ENCODE measurements at regions not wholly inside any gene's neighbourhood (a gene's known extent, or its start where the extent isn't known, plus 50 kb on each side); places are given as distances from the start of the nearest gene placed in this dataset.

DNA sequence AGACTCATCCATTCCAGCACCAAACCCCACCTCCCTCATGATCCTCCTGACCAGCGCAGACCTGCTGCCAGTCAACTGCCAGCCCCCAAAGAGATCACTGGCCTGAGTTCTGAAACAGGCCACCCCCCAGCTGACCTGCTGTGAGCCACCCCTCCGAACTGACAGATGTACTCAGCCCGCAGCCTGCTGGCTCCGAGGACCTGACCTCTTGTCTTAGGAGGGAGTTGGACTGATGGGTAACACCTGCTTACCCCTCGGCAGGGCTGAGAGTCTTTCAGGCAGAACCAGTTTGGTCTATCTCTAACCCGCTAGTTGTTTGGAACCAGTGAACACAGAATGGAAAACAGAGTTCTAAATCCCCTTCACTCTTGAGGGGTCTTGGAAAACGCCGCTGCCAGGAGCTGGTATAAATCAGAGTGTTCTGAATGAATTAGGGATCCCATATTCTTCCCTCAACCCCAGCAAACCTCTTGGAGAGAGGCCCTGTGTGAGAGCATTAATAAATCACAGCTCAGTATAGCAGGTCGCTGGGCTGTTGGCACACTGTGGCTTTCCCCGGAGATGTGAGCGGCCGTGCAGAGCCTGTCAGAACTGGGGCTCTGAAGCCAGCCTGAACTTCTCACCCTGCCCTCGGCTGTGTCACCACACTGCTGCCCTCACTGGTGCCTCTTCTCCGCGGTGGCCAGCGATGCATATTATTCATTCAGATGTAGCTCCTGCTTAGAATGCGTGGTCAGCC, 165.1 kb upstream of the NCAM1 start:
- Mint-ChIP-seq H3K4me1 (ENCODE audit: low read depth) (peaks cover 2% of the 10 kb centered on the region), H3K9me3 (no peaks in the 10 kb centered on the region), H3K27me3 (ENCODE audit: low read depth) (no peaks in the 10 kb centered on the region), H3K36me3 (ENCODE audit: low read depth) (no peaks in the 10 kb centered on the region), H3K27ac (no peak overlapping the region), H3K4me3 (no peak overlapping the region)
- no peak for DNase-seq (ENCODE audit: low spot score)

DNA sequence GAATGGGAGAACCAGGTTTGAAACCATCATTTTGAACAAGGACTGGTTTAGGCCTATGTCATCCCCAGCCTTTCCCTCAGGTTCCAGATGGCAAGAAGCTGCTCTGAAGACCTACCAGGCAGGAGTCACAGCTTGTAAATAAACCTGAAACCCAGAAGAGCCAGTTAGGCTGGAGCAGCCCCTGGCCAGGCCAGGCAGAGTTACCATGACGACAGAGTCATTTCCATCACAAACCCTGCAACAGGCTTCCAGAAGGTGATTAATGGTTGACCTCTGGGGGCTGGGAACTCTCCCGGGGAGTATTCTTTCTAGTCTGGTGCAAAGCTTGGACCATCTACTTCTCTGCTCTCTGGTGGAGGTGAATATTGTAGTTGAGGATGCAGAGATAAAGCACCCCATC, 164.1 kb upstream of the NCAM1 start:
- no peaks in the 10 kb centered on the region for H3K9me3 Mint-ChIP-seq
- H3K27ac Mint-ChIP-seq, result no peak overlapping the region
- H3K36me3 Mint-ChIP-seq (ENCODE audit: low read depth), result no peaks in the 10 kb centered on the region
- no peaks in the 10 kb centered on the region for H3K27me3 Mint-ChIP-seq (ENCODE audit: low read depth)
- H3K4me3 Mint-ChIP-seq, result no peak overlapping the region
- no peak for DNase-seq (ENCODE audit: low spot score)
- H3K4me1 Mint-ChIP-seq (ENCODE audit: low read depth), result peaks cover 2% of the 10 kb centered on the region

GRCh38 chr11:112797648-112798293, 163.4 kb upstream of the NCAM1 start:
- no peak for DNase-seq (ENCODE audit: low spot score)
- no peaks in the 10 kb centered on the region for H3K9me3 Mint-ChIP-seq
- no peaks in the 10 kb centered on the region for H3K36me3 Mint-ChIP-seq (ENCODE audit: low read depth)
- H3K4me1 Mint-ChIP-seq (ENCODE audit: low read depth), result peaks cover 2% of the 10 kb centered on the region
- no peaks in the 10 kb centered on the region for H3K27me3 Mint-ChIP-seq (ENCODE audit: low read depth)
- H3K27ac Mint-ChIP-seq, result no peak overlapping the region
- H3K4me3 Mint-ChIP-seq, result no peak overlapping the region

- no peak for DNase-seq (ENCODE audit: low spot score)
- Mint-ChIP-seq H3K36me3 (ENCODE audit: low read depth) (no peaks in the 10 kb centered on the region), H3K4me3 (no peak overlapping the region), H3K27me3 (ENCODE audit: low read depth) (no peaks in the 10 kb centered on the region), H3K4me1 (ENCODE audit: low read depth) (no peaks in the 10 kb centered on the region), H3K27ac (no peak overlapping the region), H3K9me3 (no peaks in the 10 kb centered on the region)
Observed at GRCh38 chr11:112801025-112801816, 160.0 kb upstream of the NCAM1 start.

GRCh38 chr11:112801817-112802088, 159.5 kb upstream of the NCAM1 start:
- Mint-ChIP-seq H3K27ac (no peak overlapping the region), H3K27me3 (ENCODE audit: low read depth) (peaks cover 2% of the 10 kb centered on the region), H3K4me1 (ENCODE audit: low read depth) (no peaks in the 10 kb centered on the region), H3K4me3 (no peak overlapping the region), H3K36me3 (ENCODE audit: low read depth) (no peaks in the 10 kb centered on the region), H3K9me3 (no peaks in the 10 kb centered on the region)
- no peak for DNase-seq (ENCODE audit: low spot score)

- Mint-ChIP-seq H3K27ac (no peak overlapping the region), H3K36me3 (ENCODE audit: low read depth) (no peaks in the 10 kb centered on the region), H3K4me1 (ENCODE audit: low read depth) (no peaks in the 10 kb centered on the region), H3K9me3 (no peaks in the 10 kb centered on the region), H3K4me3 (no peak overlapping the region), H3K27me3 (ENCODE audit: low read depth) (peaks cover 4% of the 10 kb centered on the region)
- DNase-seq (ENCODE audit: low spot score), result no peak
Observed at GRCh38 chr11:112805658-112806057, 155.6 kb upstream of the NCAM1 start.

DNA sequence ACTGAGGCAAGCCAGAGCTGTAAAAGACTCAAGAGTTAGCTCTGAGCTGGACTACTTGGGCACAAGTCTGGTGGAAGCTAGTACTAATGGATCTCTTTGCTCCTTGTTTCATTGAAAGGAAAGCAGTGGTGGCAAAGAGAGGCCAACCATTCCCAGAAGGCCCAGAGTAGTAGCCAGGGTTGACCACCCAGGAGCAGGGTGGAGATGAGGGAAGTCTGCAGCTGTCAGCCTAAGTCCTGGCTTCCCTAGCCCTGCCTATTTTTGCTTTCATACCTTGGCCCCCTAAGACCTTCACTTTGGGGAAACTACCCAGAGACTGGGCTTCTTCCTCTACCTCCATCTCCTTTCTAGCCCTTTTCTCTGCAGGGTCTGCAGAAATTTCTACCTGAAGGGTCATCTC, 155.0 kb upstream of the NCAM1 start:
- Mint-ChIP-seq H3K27me3 (ENCODE audit: low read depth) (peaks cover 4% of the 10 kb centered on the region), H3K9me3 (no peaks in the 10 kb centered on the region), H3K4me3 (no peak overlapping the region), H3K36me3 (ENCODE audit: low read depth) (no peaks in the 10 kb centered on the region), H3K4me1 (ENCODE audit: low read depth) (no peaks in the 10 kb centered on the region), H3K27ac (no peak overlapping the region)
- DNase-seq (ENCODE audit: low spot score), result no peak

DNA sequence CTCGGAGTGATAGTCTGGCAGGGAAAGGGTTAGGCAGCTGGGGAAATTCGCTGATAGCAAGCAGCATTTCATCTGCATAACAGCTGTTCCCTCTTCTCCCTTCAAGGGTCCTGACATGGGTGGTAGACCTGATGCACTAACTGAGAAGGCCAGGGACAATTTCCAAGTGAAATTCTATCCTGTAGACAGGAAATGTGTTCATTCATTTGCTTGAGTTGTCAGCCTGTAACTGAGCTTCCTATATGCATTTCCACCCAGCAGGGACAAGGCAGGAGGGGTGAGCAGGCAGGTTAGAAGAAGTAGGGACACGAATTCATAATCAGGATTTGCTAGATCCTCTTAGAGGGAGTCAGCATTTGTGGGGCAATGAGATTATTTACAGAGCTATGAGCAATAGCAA, 154.3 kb upstream of the NCAM1 start:
- Mint-ChIP-seq H3K4me1 (ENCODE audit: low read depth) (no peaks in the 10 kb centered on the region), H3K27me3 (ENCODE audit: low read depth) (peaks cover 4% of the 10 kb centered on the region), H3K9me3 (no peaks in the 10 kb centered on the region), H3K27ac (no peak overlapping the region), H3K4me3 (no peak overlapping the region), H3K36me3 (ENCODE audit: low read depth) (no peaks in the 10 kb centered on the region)
- DNase-seq (ENCODE audit: low spot score), result no peak

DNA sequence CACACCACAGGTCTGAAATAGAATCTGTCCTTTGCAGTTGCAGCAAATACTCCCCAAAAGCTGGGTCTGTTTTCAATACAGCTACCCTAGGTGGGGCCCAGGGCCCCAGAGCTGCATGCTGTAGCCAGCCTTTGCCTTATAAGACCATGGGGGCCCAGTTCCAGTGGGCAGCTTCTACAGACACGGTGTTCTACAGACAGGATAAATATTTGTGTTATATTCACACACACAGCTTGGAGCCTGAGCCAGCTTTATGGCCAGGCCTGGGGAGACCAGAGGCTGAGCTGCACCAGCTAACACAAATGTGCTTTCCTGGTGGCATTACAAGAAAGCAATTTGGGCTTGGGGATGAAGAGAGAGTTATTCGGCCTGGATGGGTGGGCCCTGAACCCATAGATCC, 151.8 kb upstream of the NCAM1 start:
- DNase-seq (ENCODE audit: low spot score), result no peak
- Mint-ChIP-seq H3K27ac (no peak overlapping the region), H3K4me1 (ENCODE audit: low read depth) (no peaks in the 10 kb centered on the region), H3K36me3 (ENCODE audit: low read depth) (no peaks in the 10 kb centered on the region), H3K27me3 (ENCODE audit: low read depth) (peaks cover 4% of the 10 kb centered on the region), H3K4me3 (no peak overlapping the region), H3K9me3 (no peaks in the 10 kb centered on the region)

DNA sequence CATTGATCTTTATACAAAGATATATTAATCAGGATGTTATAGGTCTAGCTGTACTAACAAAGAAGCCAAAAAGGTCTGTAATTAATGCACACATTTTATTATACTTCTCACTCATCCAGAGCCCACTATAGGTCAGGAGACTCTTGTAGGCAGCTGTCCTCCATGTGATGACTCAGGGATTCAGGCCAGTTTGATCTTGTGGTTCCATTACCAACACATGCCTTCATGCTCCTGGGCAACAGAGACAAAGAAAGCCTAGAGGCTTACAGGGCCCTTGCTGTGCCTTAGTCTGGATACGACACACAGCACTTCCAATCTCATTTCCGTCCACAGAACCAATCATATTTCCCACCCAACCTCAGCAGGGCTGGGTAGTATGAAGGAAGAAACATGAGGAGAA, 150.3 kb upstream of the NCAM1 start:
- Mint-ChIP-seq H3K36me3 (ENCODE audit: low read depth) (no peaks in the 10 kb centered on the region), H3K27ac (no peak overlapping the region), H3K9me3 (no peaks in the 10 kb centered on the region), H3K4me3 (no peak overlapping the region), H3K4me1 (ENCODE audit: low read depth) (no peaks in the 10 kb centered on the region), H3K27me3 (ENCODE audit: low read depth) (peaks cover 4% of the 10 kb centered on the region)
- no peak for DNase-seq (ENCODE audit: low spot score)

- no peak overlapping the region for H3K27ac Mint-ChIP-seq
- no peak overlapping the region for H3K4me3 Mint-ChIP-seq
- no peaks in the 10 kb centered on the region for H3K9me3 Mint-ChIP-seq
- no peaks in the 10 kb centered on the region for H3K36me3 Mint-ChIP-seq (ENCODE audit: low read depth)
- no peaks in the 10 kb centered on the region for H3K4me1 Mint-ChIP-seq (ENCODE audit: low read depth)
- peaks cover 2% of the 10 kb centered on the region for H3K27me3 Mint-ChIP-seq (ENCODE audit: low read depth)
- no peak for DNase-seq (ENCODE audit: low spot score)
Observed at GRCh38 chr11:112811783-112812182, 149.4 kb upstream of the NCAM1 start.

DNA sequence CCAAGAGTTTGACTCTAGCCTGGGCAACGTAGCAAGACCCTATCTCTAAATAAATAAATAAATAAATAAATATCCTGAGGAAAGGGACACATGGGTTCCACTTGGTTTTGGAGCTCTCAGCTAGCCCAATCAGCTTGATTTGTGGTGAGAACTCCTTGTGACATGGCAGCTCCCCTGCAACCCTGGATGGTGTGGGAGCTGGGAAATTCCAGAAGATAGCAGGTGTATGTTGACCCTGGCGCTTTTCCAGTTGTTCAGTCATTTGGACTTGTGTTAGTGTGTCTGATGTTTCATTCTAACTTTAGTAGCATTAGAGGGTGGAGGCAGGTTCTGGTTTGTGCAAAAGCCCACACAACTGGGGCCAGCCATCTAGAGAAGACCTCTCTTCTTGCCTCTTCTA, 148.5 kb upstream of the NCAM1 start:
- H3K27me3 Mint-ChIP-seq (ENCODE audit: low read depth), result no peaks in the 10 kb centered on the region
- no peak for DNase-seq (ENCODE audit: low spot score)
- no peaks in the 10 kb centered on the region for H3K36me3 Mint-ChIP-seq (ENCODE audit: low read depth)
- no peak overlapping the region for H3K27ac Mint-ChIP-seq
- no peak overlapping the region for H3K4me3 Mint-ChIP-seq
- H3K9me3 Mint-ChIP-seq, result no peaks in the 10 kb centered on the region
- H3K4me1 Mint-ChIP-seq (ENCODE audit: low read depth), result no peaks in the 10 kb centered on the region

DNA sequence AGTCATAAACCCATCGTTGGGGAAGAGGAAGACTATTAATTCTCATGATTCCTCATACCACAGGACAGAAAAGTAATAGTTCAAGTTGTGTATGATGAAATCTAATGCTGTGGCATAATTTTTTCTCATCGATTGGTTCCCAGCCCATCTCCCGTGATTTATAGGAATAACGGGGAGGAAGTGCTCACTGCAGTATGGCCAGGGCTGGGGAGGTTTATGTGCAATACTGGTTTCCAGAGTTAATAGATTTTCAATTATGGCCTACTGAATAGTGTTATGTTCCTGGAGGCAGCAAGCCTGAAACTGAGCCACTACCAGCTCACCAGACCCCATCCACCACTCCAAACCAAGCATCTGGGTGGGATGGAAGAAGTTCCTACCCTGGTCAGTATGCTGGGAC, 147.1 kb upstream of the NCAM1 start:
- no peaks in the 10 kb centered on the region for H3K4me1 Mint-ChIP-seq (ENCODE audit: low read depth)
- no peak overlapping the region for H3K27ac Mint-ChIP-seq
- H3K27me3 Mint-ChIP-seq (ENCODE audit: low read depth), result no peaks in the 10 kb centered on the region
- no peaks in the 10 kb centered on the region for H3K9me3 Mint-ChIP-seq
- H3K36me3 Mint-ChIP-seq (ENCODE audit: low read depth), result no peaks in the 10 kb centered on the region
- DNase-seq (ENCODE audit: low spot score), result no peak
- no peak overlapping the region for H3K4me3 Mint-ChIP-seq

DNA sequence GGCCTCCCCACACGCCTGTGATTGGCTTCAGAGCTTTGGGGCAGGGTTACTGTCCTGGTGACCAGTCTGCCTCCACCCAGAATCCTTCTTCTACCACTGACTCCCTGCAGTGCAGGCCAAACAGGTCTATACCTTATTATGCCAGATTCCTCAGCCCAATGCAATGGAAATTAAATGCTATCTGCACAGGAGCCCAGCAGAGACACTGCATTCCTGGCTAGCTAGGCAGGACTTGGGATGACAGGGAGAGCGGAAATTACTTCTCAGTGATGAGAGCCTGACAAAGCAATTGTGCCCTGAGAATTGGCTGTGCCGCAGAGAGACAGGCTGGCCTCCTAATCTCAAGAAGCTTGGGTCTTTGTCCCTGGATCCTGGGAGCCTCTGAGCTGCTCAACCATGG, 143.8 kb upstream of the NCAM1 start:
- H3K27ac Mint-ChIP-seq, result no peak overlapping the region
- DNase-seq (ENCODE audit: low spot score), result no peak
- H3K4me1 Mint-ChIP-seq (ENCODE audit: low read depth), result no peaks in the 10 kb centered on the region

More for the DNA sequence above, 143.8 kb upstream of the NCAM1 start:
- Mint-ChIP-seq H3K4me3 (no peak overlapping the region), H3K36me3 (ENCODE audit: low read depth) (no peaks in the 10 kb centered on the region), H3K9me3 (no peaks in the 10 kb centered on the region), H3K27me3 (ENCODE audit: low read depth) (no peaks in the 10 kb centered on the region)

Data from T-helper 2 cell treated with Interferon-gamma antibody and Interleukin-4, amounts not matched to agents 5 μg/mL and 100 μg/mL, for 36 hours (primary cell).